Mucosa of rectum (tissue), 2 donors: ENCODE measurements at regions not wholly inside any gene's neighbourhood (a gene's known extent, or its start where the extent isn't known, plus 50 kb on each side); places are given as distances from the start of the nearest gene placed in this dataset.

Source experiments
- H3K27ac ChIP-seq, 2 donors: one replicate each; pipeline ENCODE4 v1.7.0; 2013; ENCODE audit warnings: inconsistent platforms in 2 of 2, low read depth in 2 of 2, low read length in 2 of 2
- H3K27me3 ChIP-seq, 2 donors: one replicate each; pipeline ENCODE4 v1.7.0; 2013; ENCODE audit warnings: low read length in 2 of 2; ENCODE audit not compliant: control insufficient read depth in 2 of 2, insufficient read depth in 2 of 2
- H3K36me3 ChIP-seq, 2 donors: one replicate each; pipeline ENCODE4 v1.7.0; 2013; ENCODE audit warnings: low read length in 2 of 2; ENCODE audit not compliant: control insufficient read depth in 2 of 2, insufficient read depth in 2 of 2
- H3K4me1 ChIP-seq, 2 donors: one replicate each; pipeline ENCODE4 v1.7.0; 2013; ENCODE audit warnings: low read length in 2 of 2, mild to moderate bottlenecking in 1 of 2; ENCODE audit not compliant: control insufficient read depth in 2 of 2, insufficient read depth in 2 of 2
- H3K4me3 ChIP-seq, 2 donors: one replicate each; pipeline ENCODE4 v1.7.0; 2013; ENCODE audit warnings: low read length in 2 of 2
- H3K9ac ChIP-seq, 2 donors: one replicate each; pipeline ENCODE4 v1.7.0; 2013; ENCODE audit warnings: low read length in 2 of 2, low read depth in 1 of 2, mild to moderate bottlenecking in 1 of 2
- H3K9me3 ChIP-seq, 2 donors: one replicate each; pipeline ENCODE4 v1.7.0; 2013; ENCODE audit warnings: low read length in 2 of 2; ENCODE audit not compliant: control insufficient read depth in 2 of 2
- donor health status: healthy.
- donor health status: Normal muscosa, but diverticular disease.

GRCh38 chr4:23232987-23233386, 540.2 kb downstream of the GBA3 start:
- Histone ChIP-seq H3K36me3 (no peaks in the 10 kb centered on the region), H3K4me3 (no peak overlapping the region), H3K9ac (no peak overlapping the region), H3K4me1 (no peaks in the 10 kb centered on the region), H3K27ac (no peak overlapping the region), H3K9me3 (no peaks in the 10 kb centered on the region), H3K27me3 (no peaks in the 10 kb centered on the region)

GRCh38 chr4:23225564-23225963, 532.8 kb downstream of the GBA3 start:
- Histone ChIP-seq H3K4me3 (no peak overlapping the region), H3K36me3 (no peaks in the 10 kb centered on the region), H3K27me3 (no peaks in the 10 kb centered on the region), H3K9ac (no peak overlapping the region), H3K4me1 (no peaks in the 10 kb centered on the region), H3K27ac (no peak overlapping the region), H3K9me3 (no peaks in the 10 kb centered on the region)

GRCh38 chr4:23224684-23225420, 532.1 kb downstream of the GBA3 start:
- H3K4me1 ChIP-seq = no peaks in the 10 kb centered on the region
- H3K9me3 ChIP-seq = no peaks in the 10 kb centered on the region
- no peaks in the 10 kb centered on the region for H3K36me3 ChIP-seq
- H3K27ac ChIP-seq = no peak overlapping the region
- no peak overlapping the region for H3K4me3 ChIP-seq
- H3K9ac ChIP-seq = no peak overlapping the region
- no peaks in the 10 kb centered on the region for H3K27me3 ChIP-seq

- H3K9me3 ChIP-seq = no peaks in the 10 kb centered on the region
- H3K27me3 ChIP-seq = no peaks in the 10 kb centered on the region
- no peaks in the 10 kb centered on the region for H3K36me3 ChIP-seq
- no peak overlapping the region for H3K4me3 ChIP-seq
- H3K27ac ChIP-seq = no peak overlapping the region
- no peaks in the 10 kb centered on the region for H3K4me1 ChIP-seq
- H3K9ac ChIP-seq = no peak overlapping the region
These were observed 528.2 kb downstream of the GBA3 start for GRCh38 chr4:23220911-23221310.

- H3K4me3 ChIP-seq = no peak overlapping the region
- H3K4me1 ChIP-seq = no peaks in the 10 kb centered on the region
- H3K27me3 ChIP-seq = no peaks in the 10 kb centered on the region
- H3K9ac ChIP-seq = no peak overlapping the region
- no peaks in the 10 kb centered on the region for H3K36me3 ChIP-seq
- H3K27ac ChIP-seq = no peak overlapping the region
- H3K9me3 ChIP-seq = no peaks in the 10 kb centered on the region
These were observed 527.2 kb downstream of the GBA3 start for GRCh38 chr4:23219779-23220408.

GRCh38 chr4:23213198-23213597, 520.5 kb downstream of the GBA3 start:
- H3K9ac ChIP-seq = no peak overlapping the region
- no peaks in the 10 kb centered on the region for H3K9me3 ChIP-seq
- no peak overlapping the region for H3K27ac ChIP-seq
- H3K27me3 ChIP-seq = no peaks in the 10 kb centered on the region
- H3K36me3 ChIP-seq = no peaks in the 10 kb centered on the region
- H3K4me3 ChIP-seq = no peak overlapping the region
- H3K4me1 ChIP-seq = no peaks in the 10 kb centered on the region

GRCh38 chr4:23212558-23212957, 519.8 kb downstream of the GBA3 start:
- Histone ChIP-seq H3K27ac (no peak overlapping the region), H3K36me3 (no peaks in the 10 kb centered on the region), H3K4me1 (no peaks in the 10 kb centered on the region), H3K9ac (no peak overlapping the region), H3K9me3 (no peaks in the 10 kb centered on the region), H3K4me3 (no peak overlapping the region), H3K27me3 (no peaks in the 10 kb centered on the region)

- H3K36me3 ChIP-seq = no peaks in the 10 kb centered on the region
- no peak overlapping the region for H3K27ac ChIP-seq
- no peak overlapping the region for H3K9ac ChIP-seq
- H3K9me3 ChIP-seq = no peaks in the 10 kb centered on the region
- H3K4me1 ChIP-seq = no peaks in the 10 kb centered on the region
- no peak overlapping the region for H3K4me3 ChIP-seq
- no peaks in the 10 kb centered on the region for H3K27me3 ChIP-seq
These were observed 514.3 kb downstream of the GBA3 start for GRCh38 chr4:23207059-23207458.

GRCh38 chr4:23202712-23203247, 510.0 kb downstream of the GBA3 start:
- no peaks in the 10 kb centered on the region for H3K4me1 ChIP-seq
- no peak overlapping the region for H3K4me3 ChIP-seq
- no peaks in the 10 kb centered on the region for H3K27me3 ChIP-seq
- H3K27ac ChIP-seq = no peak overlapping the region
- no peaks in the 10 kb centered on the region for H3K36me3 ChIP-seq
- no peaks in the 10 kb centered on the region for H3K9me3 ChIP-seq
- no peak overlapping the region for H3K9ac ChIP-seq

GRCh38 chr4:23194751-23195150, 502.0 kb downstream of the GBA3 start:
- H3K9ac ChIP-seq = no peak overlapping the region
- no peak overlapping the region for H3K4me3 ChIP-seq
- H3K27ac ChIP-seq = no peak overlapping the region
- no peaks in the 10 kb centered on the region for H3K9me3 ChIP-seq
- H3K4me1 ChIP-seq = no peaks in the 10 kb centered on the region
- no peaks in the 10 kb centered on the region for H3K27me3 ChIP-seq
- H3K36me3 ChIP-seq = no peaks in the 10 kb centered on the region
